SU-DHL-6 (cell line): ENCODE measurements at regions not wholly inside any gene's neighbourhood (a gene's known extent, or its start where the extent isn't known, plus 50 kb on each side); places are given as distances from the start of the nearest gene placed in this dataset.
A peak's percentile ranks its signal among the peaks of the same experiment; 100 is the strongest.

ENCODE experiments used
- H2AFZ ChIP-seq: fragments of 200-600 bp; sonication (generic); 2 replicates; pipeline ENCODE4 v1.6.1; 2014; ENCODE audit warnings: low read depth, mild to moderate bottlenecking, moderate library complexity, mixed read lengths, antibody characterized with exemption, low read length; ENCODE audit not compliant: severe bottlenecking
- H3F3A ChIP-seq: fragments of 200-600 bp; shearing (Covaris generic); 2 replicates; pipeline ENCODE4 v1.6.0; 2016; ENCODE audit warnings: antibody characterized with exemption, mild to moderate bottlenecking; ENCODE audit not compliant: insufficient read depth
- H3K27ac ChIP-seq: fragments of 200-600 bp; sonication (generic); 2 replicates; pipeline ENCODE4 v1.5.1; 2016; ENCODE audit warnings: low read depth, mild to moderate bottlenecking, low read length, moderate library complexity, mixed read lengths
- H3K27me3 ChIP-seq: fragments of 200-600 bp; sonication (generic), shearing (Covaris generic); 2 replicates; pipeline ENCODE4 v1.6.0; 2014; ENCODE audit warnings: mild to moderate bottlenecking, low read length
- H3K36me3 ChIP-seq: fragments of 200-600 bp; sonication (generic); 2 replicates; pipeline ENCODE4 v1.6.1; 2014; ENCODE audit warnings: mild to moderate bottlenecking, low read length, mixed read lengths
- H3K4me2 ChIP-seq: fragments of 300-600, 200-600 bp; shearing (Covaris generic), sonication (generic); 2 replicates; pipeline ENCODE4 v1.6.0; 2014; ENCODE audit warnings: low read length, low read depth, mild to moderate bottlenecking; ENCODE audit not compliant: poor library complexity, severe bottlenecking
- H3K4me3 ChIP-seq: fragments of 200-600 bp; sonication (generic); 2 replicates; pipeline ENCODE4 v1.5.1; 2014; ENCODE audit warnings: antibody characterized with exemption, low read length, mild to moderate bottlenecking, mixed read lengths; ENCODE audit not compliant: insufficient read depth, poor library complexity, severe bottlenecking
- H3K79me2 ChIP-seq: fragments of 200-600 bp; sonication (generic); 2 replicates; pipeline ENCODE4 v1.6.1; 2014; ENCODE audit warnings: mild to moderate bottlenecking, low read length, moderate library complexity; ENCODE audit not compliant: insufficient read depth
- H3K9ac ChIP-seq: fragments of 200-600 bp; sonication (generic); 2 replicates; pipeline ENCODE4 v1.7.0; 2014; ENCODE audit warnings: mild to moderate bottlenecking, low read length
- H3K9me2 ChIP-seq: fragments of 200-600 bp; sonication (generic); replicated peaks from 2 replicates; pipeline ENCODE4 v1.6.1; 2014; ENCODE audit warnings: low read length; ENCODE audit not compliant: insufficient read depth
- H3K9me3 ChIP-seq: fragments of 200-600 bp; sonication (generic); 2 replicates; pipeline ENCODE4 v1.6.1; 2014; ENCODE audit warnings: low read length, mixed read lengths; ENCODE audit not compliant: insufficient read depth
- H4K20me1 ChIP-seq: fragments of 200-600 bp; sonication (generic); 2 replicates; pipeline ENCODE4 v1.6.1; 2014; ENCODE audit warnings: low read depth, mild to moderate bottlenecking, antibody characterized with exemption, low read length, moderate library complexity, mixed read lengths
- EZH2phosphoT487 ChIP-seq: fragments of 200-600 bp; sonication (generic), shearing (Covaris generic); conservative IDR thresholded peaks from 2 replicates; pipeline ENCODE4 v1.6.1; 2018; ENCODE audit warnings: mild to moderate bottlenecking, antibody characterized with exemption, low read length, moderate library complexity, mixed read lengths
- TF ChIP-seq, protein P1 (sequence below): fragments of 200-600 bp; sonication (generic); IDR thresholded peaks from one replicate; pipeline ENCODE4 v1.5.1; 2017; ENCODE audit warnings: antibody characterized with exemption, mild to moderate bottlenecking, low read length, moderate library complexity; ENCODE audit not compliant: insufficient read depth, poor library complexity, severe bottlenecking

DNA sequence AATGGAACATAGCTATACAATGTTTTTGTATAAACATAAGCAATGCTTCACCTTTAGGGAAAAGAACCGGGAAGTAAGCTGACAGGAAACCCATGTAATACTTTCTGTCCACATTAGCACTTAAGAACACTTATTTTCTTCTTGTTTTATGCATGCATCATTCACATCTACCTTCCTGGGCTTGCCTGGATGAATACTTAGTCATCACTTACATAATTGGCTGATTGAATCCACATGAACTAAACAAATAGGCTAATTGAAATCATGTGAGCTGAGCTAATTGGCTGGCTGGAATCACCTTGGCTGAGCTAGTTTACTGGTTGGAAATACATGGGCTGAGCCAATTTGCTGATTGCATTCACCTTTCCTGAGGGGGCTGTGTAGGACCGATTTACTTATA, 78.8 kb downstream of the ZNF726 start:
- no peaks in the 10 kb centered on the region for H3F3A ChIP-seq
- H2AFZ ChIP-seq = no peak overlapping the region
- TF ChIP-seq EZH2phosphoT487 = no peak
- TF ChIP-seq, protein P1, sequence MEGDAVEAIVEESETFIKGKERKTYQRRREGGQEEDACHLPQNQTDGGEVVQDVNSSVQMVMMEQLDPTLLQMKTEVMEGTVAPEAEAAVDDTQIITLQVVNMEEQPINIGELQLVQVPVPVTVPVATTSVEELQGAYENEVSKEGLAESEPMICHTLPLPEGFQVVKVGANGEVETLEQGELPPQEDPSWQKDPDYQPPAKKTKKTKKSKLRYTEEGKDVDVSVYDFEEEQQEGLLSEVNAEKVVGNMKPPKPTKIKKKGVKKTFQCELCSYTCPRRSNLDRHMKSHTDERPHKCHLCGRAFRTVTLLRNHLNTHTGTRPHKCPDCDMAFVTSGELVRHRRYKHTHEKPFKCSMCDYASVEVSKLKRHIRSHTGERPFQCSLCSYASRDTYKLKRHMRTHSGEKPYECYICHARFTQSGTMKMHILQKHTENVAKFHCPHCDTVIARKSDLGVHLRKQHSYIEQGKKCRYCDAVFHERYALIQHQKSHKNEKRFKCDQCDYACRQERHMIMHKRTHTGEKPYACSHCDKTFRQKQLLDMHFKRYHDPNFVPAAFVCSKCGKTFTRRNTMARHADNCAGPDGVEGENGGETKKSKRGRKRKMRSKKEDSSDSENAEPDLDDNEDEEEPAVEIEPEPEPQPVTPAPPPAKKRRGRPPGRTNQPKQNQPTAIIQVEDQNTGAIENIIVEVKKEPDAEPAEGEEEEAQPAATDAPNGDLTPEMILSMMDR = no peak
- no peaks in the 10 kb centered on the region for H3K36me3 ChIP-seq
- H4K20me1 ChIP-seq = no peaks in the 10 kb centered on the region
- H3K9ac ChIP-seq = no peak overlapping the region
- H3K4me3 ChIP-seq = no peak overlapping the region
- H3K27ac ChIP-seq = no peak overlapping the region
- H3K4me2 ChIP-seq = no peak overlapping the region
- no peaks in the 10 kb centered on the region for H3K79me2 ChIP-seq
- no peaks in the 10 kb centered on the region for H3K27me3 ChIP-seq
- peaks cover 10% of the 10 kb centered on the region; the same call in 1 of the 2 replicates for H3K9me3 ChIP-seq
- no peaks in the 10 kb centered on the region for H3K9me2 ChIP-seq

DNA sequence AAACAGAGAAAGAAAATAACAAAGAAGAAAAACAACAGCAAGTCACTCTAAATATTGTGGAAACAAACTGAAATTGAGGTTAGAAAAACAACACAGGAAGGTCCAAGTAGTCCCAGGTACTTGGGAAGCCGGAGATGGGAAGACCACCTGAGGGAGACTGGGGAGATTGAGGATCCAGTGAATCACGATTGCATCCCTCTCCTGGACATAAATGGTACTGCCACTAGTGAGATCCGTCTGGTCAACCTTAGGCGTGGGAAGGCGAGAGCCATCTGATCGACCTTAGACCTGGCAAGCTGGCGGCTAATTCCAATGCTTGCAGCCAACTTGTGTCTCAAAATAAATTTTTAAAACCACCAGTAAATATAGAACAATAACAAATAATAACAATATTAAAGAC, 81.9 kb downstream of the ZNF726 start:
- Histone ChIP-seq H3K36me3 (no peaks in the 10 kb centered on the region), H3F3A (no peaks in the 10 kb centered on the region), H2AFZ (no peak overlapping the region), H3K27me3 (no peaks in the 10 kb centered on the region), H3K9me3 (peaks cover 9% of the 10 kb centered on the region; the same call in 1 of the 2 replicates), H3K9ac (no peak overlapping the region), H3K79me2 (no peaks in the 10 kb centered on the region), H4K20me1 (no peaks in the 10 kb centered on the region), H3K27ac (no peak overlapping the region), H3K9me2 (no peaks in the 10 kb centered on the region), H3K4me2 (no peak overlapping the region), H3K4me3 (no peak overlapping the region)
- TF ChIP-seq, protein P1 = peak; percentile 10
- TF ChIP-seq EZH2phosphoT487 = no peak

DNA sequence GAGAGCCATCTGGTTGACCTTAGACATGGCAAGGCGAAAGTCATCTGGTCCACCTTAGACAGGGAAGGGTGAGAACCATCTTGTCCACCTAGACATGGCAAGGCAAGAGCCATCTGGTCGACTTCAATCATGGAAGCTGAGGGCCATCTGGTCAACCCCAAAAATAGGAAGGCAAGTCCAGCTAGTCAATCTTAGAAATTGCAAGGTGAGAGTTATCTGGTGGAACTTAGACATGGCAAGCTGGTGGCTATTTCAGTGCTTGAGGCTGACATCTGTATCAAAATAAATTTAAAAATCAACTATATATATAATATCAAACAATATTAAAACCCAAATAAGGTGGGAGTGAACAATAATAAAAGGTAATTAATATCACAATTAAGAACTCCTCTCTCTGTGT, 83.9 kb downstream of the ZNF726 start:
- no peaks in the 10 kb centered on the region for H3K9me2 ChIP-seq
- no peaks in the 10 kb centered on the region for H3K79me2 ChIP-seq
- no peaks in the 10 kb centered on the region for H3F3A ChIP-seq
- no peak overlapping the region for H2AFZ ChIP-seq
- H3K36me3 ChIP-seq = no peaks in the 10 kb centered on the region
- no peaks in the 10 kb centered on the region for H4K20me1 ChIP-seq
- H3K4me2 ChIP-seq = no peak overlapping the region
- no peaks in the 10 kb centered on the region for H3K27me3 ChIP-seq
- H3K9ac ChIP-seq = no peak overlapping the region
- TF ChIP-seq EZH2phosphoT487 = no peak
- TF ChIP-seq, protein P1 = no peak
- no peak overlapping the region for H3K4me3 ChIP-seq
- H3K27ac ChIP-seq = no peak overlapping the region
- H3K9me3 ChIP-seq = no peaks in the 10 kb centered on the region; the same call in 1 of the 2 replicates
